NCI-H2196 treated with DMSO at 0.1 percent for 48 hours (cell line): ENCODE measurements at regions not wholly inside any gene's neighbourhood (a gene's known extent, or its start where the extent isn't known, plus 50 kb on each side); places are given as distances from the start of the nearest gene placed in this dataset.
"Not testable (repeated sequence)": the region's sequence is repeated elsewhere in the genome, so short reads cannot be mapped to it uniquely, and the experiment has no call there.

Experiments
- DNase-seq: peaks from one replicate; lab custom pipeline; 2025; ENCODE audit not compliant: unreplicated experiment; lab: John Stamatoyannopoulos, UW

DNA sequence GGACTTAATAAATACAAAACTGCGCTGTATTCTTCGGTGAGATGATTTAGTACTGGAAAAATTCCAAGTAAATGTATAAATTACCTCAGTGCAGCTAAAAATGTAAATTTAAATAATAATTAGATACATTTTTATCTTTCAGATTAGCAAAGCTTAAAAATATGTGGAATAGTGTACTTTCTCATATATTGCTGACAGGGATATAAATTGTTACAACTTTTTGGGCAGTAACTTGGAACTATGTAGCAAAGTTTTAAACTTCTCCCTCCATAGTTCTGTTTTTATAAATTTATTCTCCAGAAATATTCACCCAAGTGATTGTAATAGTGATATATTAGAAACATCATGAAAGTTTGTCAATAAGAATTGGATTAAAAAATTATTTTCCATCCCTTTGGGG lies 384.6 kb upstream of the CITED2 start:
- no peak for DNase-seq

DNA sequence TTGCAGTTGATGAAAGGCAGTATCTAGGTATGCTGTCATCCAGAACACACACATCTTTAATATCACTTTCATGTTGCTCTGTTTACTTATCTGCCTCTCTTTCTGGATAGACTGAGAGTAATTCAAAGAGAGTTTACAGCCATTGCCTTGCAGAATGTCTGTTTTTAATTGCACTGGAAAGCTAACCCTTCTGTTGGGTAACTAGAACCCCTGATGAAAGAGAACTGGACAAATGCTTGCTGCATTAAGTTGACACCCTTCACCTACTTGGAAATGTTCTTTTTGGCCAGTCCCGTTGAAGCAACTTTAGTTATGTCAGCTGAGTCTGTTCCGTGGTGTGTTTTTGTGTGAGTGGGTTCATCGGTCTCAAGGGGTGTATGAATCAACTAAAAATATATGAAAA lies 383.8 kb upstream of the CITED2 start:
- DNase-seq = no peak

DNA sequence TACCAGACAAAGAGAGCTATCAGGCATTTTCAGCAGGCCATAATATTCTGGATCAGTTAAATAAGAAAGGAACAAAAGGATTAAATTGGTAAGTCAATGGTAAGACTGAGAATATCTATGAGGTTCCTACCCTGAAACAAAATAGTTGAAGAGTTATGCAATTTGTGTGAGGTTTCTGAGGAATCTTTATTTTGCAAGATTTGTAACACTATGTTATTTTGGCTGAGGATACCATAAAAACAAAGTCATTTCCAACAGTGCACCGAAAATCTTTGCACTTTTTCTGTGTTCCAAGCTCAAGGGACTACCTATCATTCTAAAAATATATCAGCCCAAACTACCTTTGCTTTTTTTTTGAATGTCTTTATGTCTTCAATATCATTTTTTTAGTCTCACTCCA lies 383.3 kb upstream of the CITED2 start:
- DNase-seq = no peak

DNA sequence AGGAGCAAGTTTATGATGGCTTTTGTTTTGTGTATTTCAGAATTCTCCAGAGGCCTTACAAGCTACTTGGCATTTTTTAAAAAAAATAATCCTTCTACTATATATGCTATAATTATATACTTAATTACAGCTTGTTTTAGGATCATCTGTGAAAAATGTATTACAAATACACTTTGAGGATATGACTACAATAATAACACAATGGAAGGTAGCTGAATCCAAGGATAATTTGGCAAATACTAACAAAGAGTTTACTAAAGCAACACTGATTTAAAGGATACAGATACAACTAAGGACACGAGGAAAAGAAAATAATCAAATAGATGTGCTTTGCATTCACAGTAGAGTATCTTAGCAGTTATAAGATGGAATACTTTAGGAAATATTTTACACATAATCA lies 381.9 kb upstream of the CITED2 start:
- DNase-seq = no peak

DNA sequence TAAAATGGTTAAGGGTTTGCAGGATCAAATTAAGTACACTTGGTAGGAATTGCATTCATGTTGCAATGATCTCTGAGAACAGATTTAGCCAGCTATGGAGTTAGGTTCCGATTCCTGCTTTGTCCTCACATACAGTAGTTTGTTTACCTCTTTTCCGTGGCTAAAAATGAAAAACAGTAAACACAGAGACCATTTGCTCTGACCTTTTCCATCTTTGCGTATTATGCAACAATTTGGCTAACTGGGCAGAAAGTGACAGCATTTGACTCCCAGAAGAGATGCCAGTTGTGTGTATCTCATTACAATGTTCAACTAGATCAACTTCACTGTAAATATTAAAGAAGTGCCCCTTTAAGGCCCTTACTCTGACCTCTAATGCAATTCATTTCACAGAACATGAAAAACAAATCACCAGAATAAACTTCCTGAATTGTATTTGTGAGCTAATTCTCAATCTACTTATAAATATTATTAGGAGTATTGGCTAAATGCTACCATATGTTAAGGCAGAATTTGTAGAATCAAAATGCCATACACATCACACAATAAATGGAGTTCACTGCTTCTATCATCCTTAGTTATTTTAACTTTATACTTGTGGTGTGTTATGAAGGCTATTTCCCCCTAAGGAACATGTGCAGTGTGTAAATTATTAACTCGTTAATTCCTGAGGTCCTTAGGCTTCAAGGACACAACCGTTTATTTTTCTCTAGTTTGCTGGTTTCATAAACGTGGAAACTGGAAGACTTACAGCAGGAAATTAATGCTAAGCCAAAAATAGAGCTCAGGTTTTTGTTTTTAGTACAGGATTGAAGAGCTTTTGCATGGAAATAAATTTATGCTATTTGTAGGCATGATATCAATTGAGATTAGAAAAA lies 380.7 kb upstream of the CITED2 start:
- no peak for DNase-seq

DNA sequence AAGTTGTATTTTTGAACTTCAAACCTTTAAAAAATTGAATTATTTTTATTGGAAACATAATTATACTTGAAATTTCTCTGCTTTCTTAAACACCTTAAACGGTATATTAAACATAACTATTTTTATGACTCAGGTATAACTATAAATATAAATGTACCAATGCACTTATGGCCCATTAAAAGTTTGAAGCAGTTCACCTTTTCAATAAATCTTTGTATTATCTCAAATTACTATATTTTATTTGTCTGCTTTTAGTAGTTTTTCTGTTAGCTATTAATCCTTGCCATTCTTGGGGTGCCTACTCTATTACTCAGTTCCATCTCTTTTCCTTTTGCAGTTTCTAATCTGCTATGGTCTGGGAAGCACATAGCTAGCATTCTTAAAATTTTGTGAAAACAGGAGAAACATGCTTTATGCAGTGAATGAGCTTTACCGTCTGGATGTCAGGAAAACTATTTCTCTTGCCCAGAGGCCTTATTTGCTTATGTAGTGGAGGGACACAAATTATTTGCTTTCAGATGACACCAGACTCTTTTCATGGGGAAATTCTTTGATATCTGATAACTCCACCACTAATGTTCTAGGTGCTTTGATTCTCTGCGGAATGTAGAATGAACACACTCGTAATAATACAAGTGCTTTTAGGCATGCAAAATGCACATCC lies 378.9 kb upstream of the CITED2 start:
- DNase-seq = no peak

DNA sequence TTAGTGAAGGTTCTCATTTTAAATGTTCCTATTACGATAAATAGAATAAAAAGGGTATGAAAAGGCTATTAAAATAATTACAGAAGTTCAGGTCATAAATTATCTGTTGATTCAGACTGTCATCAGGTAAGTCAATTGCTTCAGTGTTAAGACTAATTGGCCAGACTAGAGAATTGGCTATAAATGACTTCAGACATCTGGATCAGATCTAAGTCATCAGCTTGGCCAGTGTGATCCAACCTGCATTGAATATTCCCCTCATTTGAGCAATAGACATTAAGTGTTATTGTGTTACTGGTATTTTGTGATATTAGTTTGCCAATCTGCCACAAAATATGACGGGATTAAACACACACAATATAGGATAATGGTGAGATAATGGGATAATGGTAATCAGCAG lies 377.6 kb upstream of the CITED2 start:
- DNase-seq = no peak

DNA sequence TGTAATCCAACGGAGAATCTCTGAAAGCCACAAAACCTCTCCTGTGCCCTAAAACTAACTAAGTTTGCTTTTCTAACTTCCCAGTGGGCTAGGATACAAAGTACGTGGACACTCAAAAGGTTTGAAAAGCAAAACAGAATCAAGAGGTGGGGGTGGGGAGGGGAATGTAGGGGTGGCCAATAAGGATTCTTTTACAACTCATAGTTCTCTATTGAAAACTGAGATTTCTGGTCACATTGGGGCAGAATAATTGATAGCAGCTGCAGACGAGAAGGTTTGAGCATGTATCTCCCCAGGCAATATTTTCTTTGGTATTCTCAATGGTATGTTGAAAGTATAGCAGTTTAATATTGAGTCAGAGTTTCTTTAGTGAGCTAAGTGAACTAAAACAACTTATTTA lies 376.7 kb upstream of the CITED2 start:
- DNase-seq = no peak

DNA sequence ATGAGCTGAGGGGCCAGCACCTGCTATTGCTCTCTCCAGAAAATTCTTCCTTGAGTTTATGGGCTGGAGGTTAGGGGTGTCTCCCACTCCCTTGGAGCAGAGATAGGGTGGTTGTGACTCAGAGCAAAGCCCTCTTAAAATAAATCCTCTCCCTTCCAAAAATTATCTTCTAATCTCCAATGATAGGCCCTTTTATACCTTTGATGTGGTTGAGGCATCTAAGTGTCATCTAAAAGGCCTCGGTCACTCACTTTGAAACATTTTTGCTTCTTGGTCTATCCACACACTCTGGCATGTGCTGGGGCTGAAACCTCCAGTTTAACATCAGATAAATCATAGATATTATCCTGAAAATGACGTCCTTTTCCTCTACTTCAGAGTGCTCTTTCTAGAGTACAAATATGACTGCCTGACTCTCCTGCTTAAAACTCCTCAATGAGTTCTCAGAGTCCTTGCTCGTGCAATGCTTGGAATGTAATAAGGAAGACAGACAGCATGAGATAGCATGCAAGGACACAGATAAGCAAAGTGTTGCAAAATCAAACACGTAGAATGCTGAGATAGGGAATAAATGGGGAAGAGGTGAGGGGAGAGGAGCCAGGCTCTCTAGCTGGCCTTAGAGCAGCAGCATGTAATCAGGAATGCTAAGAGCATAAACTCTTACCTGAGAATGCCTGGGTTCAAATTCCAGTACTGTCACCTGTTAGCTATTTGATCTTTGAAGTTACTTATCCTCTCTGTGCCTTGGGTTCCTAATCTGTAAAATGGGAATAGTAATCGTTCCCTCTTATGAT lies 374.1 kb upstream of the CITED2 start:
- DNase-seq = no peak

DNA sequence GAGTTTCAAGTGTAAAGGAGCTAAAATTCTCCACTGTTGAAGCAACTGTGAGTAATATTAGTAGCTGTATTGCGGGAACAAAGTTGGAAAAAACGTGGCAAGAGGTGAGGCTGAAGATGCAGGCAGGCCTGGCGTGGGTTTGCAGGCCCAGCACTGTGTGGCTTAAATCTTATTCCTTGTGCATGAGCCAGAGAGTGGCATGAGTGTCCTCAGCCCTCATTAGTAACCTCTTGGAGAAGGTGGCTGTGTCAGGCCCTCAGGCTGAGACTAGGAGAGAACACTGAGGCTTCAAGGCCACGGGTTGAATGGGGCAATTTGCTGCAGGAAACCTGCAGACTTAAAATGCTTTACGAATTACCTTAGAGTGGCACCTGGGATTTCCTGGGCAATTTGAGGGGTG lies 372.7 kb upstream of the CITED2 start:
- no peak for DNase-seq

DNA sequence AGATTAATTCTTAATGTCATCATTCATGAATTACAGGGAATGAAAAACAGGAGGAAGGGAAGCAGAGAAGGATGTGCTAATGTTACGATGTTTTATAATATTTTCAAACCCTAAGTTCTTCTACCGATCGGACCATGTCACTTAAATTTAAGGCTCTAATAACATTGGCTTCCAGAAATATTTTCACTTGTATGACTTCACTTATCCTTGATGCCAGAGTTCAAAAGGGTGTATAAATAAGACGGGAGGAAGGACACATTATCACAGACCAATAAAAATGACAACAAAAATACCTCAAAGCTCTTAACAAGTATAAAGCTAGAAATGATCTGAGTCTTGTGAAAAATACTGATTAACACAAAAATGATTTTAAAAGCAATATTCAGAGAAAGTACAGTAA lies 370.4 kb upstream of the CITED2 start:
- no peak for DNase-seq

DNA sequence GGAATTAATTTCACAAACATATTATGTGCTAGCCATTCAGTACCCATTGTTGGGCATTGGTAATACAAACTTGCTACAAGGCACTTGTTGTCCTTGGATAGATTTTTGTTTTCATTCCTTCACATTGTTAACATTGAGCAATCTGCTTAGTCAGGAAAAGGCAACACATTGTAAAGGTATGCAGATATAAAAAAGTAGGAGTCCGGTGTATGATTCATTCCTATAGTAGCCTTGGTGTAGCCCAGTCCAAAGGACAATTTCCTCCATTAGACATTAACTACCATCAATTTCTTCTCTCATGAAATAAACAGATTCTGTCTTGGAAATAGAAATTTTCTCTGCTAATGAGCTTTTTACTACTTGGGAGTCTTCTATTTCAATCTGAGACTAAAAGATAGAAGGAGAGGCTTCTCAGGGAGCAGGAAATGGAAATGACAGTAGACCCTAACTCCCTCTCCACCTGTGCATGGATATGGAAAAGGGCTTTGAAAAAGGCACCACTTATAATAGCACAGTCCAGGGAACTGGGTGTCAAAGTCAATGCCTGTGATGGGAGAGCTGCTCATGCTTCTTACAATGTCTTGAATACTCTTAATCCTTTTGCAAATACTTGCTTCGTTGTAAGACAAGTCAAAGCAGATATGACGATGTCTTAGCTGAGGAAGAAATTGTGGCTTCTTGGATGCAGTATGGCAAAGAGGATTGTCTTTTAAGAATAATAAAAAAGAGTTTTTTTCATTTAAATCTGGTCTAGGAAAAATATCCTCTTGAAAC lies 369.4 kb upstream of the CITED2 start:
- DNase-seq = no peak

DNA sequence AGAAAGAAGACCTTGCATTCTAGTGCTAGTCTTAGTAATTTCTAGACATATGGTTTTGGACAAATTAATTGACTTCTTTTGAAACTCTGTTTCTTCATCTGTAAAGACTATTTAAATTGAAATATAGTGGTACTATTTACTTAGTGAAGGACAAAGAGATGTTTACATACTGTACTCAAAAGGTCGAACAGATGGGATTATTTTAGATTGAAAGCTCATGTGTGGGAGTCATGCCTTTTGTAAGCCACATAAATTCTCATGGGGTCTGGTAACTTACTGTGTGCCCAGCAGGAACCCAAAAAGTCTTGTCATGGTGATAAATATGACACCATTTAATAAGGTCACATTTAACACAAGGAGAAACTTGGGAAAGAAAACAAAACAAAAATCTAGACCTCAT lies 368.2 kb upstream of the CITED2 start:
- no peak for DNase-seq

DNA sequence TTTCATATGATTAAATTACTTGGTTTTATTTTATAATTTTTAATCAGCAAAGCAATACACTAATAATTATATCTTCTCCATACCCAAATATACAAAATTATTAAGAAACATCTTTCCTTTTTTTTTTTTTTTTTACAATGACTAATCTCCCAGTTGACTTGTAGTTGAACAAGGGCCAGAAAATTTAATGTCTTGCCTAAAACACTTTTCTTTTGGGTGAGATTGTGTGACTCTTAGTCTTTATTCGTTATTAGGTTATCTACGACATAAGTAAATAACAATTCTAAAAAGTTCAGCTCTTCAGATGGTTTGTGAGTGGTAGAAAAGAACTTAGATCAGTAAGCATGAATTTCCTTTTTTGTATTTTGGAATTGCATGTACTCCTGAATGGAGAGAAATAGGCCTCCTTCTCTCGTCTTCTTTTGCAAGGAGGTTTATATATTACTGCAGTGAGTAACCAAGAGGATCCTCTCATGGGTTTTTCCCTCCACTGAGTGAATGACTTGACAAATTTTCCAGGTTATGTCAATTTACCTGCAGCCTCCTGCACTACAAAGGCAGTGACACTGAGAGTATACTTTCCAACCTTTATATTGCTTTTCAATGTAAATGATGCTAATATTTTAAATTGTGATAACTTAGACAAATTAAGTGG lies 364.5 kb upstream of the CITED2 start:
- DNase-seq = no peak

DNA sequence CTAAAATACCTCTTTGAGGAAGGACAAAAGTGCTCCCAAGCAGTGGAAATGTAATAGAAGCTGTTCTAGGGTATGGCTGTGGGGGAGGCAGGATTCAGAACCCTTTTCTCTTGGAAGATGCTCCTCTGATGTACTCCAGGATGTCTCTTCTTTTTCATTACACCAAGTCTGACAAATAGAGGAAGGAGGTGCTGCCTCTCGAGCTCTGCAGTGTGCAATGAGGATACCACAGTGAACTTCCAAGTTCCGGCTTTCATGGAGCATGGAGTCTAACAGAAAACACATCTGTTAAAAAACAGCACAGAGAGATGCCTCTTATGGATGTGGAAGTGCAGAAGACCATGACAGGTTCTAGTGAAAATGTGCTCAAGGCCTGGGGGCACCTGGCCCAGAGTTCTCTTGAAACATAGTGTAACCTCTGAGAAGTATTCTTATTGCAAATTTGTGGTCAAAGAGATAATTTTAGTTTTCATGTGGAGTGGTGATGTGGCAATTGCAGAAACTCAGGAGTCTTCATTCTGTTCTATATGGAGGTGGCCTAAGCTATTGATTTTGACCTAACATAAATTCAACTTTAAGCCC lies 362.0 kb upstream of the CITED2 start:
- DNase-seq = no peak

DNA sequence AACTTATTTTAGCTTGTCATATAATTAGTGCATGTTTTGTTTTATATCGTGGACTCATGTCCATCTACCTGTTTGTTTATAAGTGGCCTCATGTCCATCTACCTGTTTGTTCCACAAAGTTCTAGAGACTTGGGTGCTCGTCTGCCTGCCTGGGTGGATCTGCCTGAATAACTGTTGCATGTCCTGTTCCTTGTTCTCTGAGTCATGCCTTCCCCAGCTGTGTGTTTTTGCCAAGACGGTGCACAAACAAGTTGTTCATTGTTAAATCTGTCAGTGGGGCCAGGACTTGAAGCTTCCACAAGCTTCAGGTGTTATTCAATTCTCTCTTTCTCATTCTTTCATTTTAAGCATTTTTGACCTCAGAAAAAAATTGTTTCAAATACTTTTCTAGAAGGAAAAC lies 358.0 kb upstream of the CITED2 start:
- DNase-seq = no peak

DNA sequence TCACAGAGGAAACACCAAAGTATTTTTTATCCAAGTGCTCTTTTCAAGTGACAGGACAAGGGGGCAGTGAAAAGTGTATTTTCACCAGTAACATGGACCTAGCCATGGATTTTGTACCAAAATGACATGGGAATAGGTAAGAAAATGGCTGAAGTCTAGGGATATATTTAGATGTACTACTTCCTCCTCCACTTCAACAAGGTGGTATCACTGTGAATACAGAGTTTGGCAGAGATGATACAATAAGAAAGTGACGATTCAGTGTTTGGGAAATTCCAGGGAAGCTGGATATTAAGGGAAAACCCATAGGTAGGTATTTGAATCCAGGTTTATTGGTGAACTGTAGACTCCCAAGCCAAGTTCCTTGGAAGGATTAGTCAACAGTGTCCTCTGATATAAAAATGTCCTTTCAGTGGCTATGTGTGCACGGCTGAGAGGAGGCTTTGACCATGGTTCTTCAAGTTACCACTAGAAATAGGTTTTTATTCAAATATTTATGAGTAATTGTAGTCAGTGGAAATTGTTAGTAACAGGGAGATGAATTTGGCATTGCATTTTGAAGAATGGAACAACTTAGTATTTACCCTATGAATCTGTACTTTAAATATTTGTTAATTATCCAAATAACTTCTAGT lies 356.0 kb upstream of the CITED2 start:
- DNase-seq = no peak

DNA sequence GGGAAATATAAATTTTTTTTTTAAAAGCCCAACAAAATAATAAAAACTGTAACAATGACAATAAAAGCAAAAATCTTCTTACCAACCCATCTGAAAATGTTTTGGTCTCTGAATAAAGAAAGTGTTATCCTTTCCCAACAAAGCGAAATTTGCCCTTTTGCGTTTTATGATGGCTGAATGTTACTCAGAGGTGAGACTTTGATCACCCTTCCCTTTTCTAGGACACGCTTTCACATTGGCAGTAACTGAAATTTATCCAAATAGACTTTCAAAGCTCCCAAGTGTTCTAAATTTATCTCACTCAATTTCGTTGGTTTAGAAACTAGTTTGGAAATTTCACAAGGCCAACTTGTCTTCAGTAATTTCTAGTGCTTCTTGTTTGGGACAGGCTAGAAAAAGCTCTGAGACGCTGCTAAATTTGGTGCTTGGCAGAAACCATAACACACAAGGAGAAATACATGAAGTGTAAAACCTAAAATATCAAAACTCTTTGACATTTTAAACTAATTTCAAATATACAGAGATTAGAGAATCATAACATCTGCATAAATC lies 354.5 kb upstream of the CITED2 start:
- DNase-seq = no peak

DNA sequence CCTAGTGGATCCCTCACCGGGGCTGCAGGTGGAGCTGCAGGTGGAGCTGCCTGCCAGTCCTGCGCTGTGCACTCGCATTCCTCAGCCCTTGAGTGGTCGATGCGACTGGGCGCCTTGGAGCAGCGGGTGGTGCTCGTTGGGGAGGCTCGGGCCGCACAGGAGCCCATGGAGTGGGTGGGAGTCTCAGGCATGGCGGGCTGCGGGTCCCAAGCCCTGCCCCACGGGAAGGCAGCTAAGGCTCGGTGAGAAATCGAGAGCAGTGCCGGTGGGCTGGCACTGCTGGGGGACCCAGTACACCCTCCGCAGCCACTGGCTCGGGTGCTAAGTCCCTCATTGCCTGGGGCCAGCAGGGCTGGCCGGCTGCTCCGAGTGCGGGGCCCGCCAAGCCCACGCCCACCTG lies 351.8 kb upstream of the CITED2 start:
- not testable (repeated sequence) for DNase-seq
